ENCODE measurements at regions not wholly inside any gene's neighbourhood (a gene's known extent, or its start where the extent isn't known, plus 50 kb on each side); places are given as distances from the start of the nearest gene placed in this dataset.

- TF ChIP-seq POLR2A (IDR thresholded peaks at IDR 0.05) (no peak), POLR2AphosphoS5 (IDR thresholded peaks at IDR 0.05) (no peak), CTCF (IDR thresholded peaks at IDR 0.05) (no peak), EP300 (IDR thresholded peaks at IDR 0.05) (no peak)
- no peak overlapping the region for H3K27ac ChIP-seq
- H3K36me3 ChIP-seq: no peaks in the 10 kb centered on the region
- H3K4me1 ChIP-seq: no peaks in the 10 kb centered on the region
- H3K9me3 ChIP-seq: peaks cover 0 to 44% (median 0%) of the 10 kb centered on the region in 3 donors
- 83 to 90% methylated on average over 2 to 4 of the region's 13 CpGs for WGBS, 2 donors (ENCODE audit: low coverage in 1 of 2)
- peaks cover 23% of the 10 kb centered on the region for H3K27me3 ChIP-seq
- H3K4me3 ChIP-seq: no peak overlapping the region
- ATAC-seq: no peak
Measured at GRCh38 chr10:131675104-131675503, 225.7 kb upstream of the PPP2R2D start.

- Histone ChIP-seq H3K9me3 (peaks cover 0 to 44% (median 0%) of the 10 kb centered on the region in 3 donors), H3K36me3 (no peaks in the 10 kb centered on the region), H3K4me1 (no peaks in the 10 kb centered on the region), H3K27ac (no peak overlapping the region), H3K27me3 (peaks cover 21% of the 10 kb centered on the region), H3K4me3 (no peak overlapping the region)
- no peak for TF ChIP-seq EP300 (IDR thresholded peaks at IDR 0.05)
- TF ChIP-seq CTCF (IDR thresholded peaks at IDR 0.05): no peak
- TF ChIP-seq POLR2A (IDR thresholded peaks at IDR 0.05): no peak
- no peak for TF ChIP-seq POLR2AphosphoS5 (IDR thresholded peaks at IDR 0.05)
- 68 to 75% methylated on average over 7 to 18 of the region's 28 CpGs for WGBS, 2 donors (ENCODE audit: low coverage in 1 of 2)
- ATAC-seq: no peak
Measured at GRCh38 chr10:131676046-131676799, 224.6 kb upstream of the PPP2R2D start.

- TF ChIP-seq POLR2A (IDR thresholded peaks at IDR 0.05) (no peak), CTCF (IDR thresholded peaks at IDR 0.05) (no peak), EP300 (IDR thresholded peaks at IDR 0.05) (no peak), POLR2AphosphoS5 (IDR thresholded peaks at IDR 0.05) (no peak)
- H3K9me3 ChIP-seq: peaks cover 0 to 40% (median 0%) of the 10 kb centered on the region in 3 donors
- no peak for ATAC-seq
- H3K27ac ChIP-seq: no peak overlapping the region
- WGBS, 2 donors (ENCODE audit: low coverage in 1 of 2): 34 to 66% methylated on average over 4 to 11 of the region's 19 CpGs
- H3K36me3 ChIP-seq: no peaks in the 10 kb centered on the region
- no peak overlapping the region for H3K4me3 ChIP-seq
- peaks cover 21% of the 10 kb centered on the region for H3K27me3 ChIP-seq
- H3K4me1 ChIP-seq: no peaks in the 10 kb centered on the region
Measured at GRCh38 chr10:131676800-131677421, 223.9 kb upstream of the PPP2R2D start.

- TF ChIP-seq EP300 (IDR thresholded peaks at IDR 0.05) (no peak), CTCF (IDR thresholded peaks at IDR 0.05) (no peak), POLR2A (IDR thresholded peaks at IDR 0.05) (no peak), POLR2AphosphoS5 (IDR thresholded peaks at IDR 0.05) (no peak)
- Histone ChIP-seq H3K9me3 (peaks cover 0 to 32% (median 0%) of the 10 kb centered on the region in 3 donors), H3K36me3 (no peaks in the 10 kb centered on the region), H3K27ac (no peak overlapping the region), H3K4me1 (no peaks in the 10 kb centered on the region), H3K27me3 (peaks cover 25% of the 10 kb centered on the region), H3K4me3 (no peak overlapping the region)
- ATAC-seq: no peak
- WGBS, 2 donors (ENCODE audit: low coverage in 1 of 2): 80 to 87% methylated on average over 2 to 3 of the region's 8 CpGs
Measured at GRCh38 chr10:131677671-131678070, 223.1 kb upstream of the PPP2R2D start.

- no peak for ATAC-seq
- TF ChIP-seq POLR2A (IDR thresholded peaks at IDR 0.05) (no peak), POLR2AphosphoS5 (IDR thresholded peaks at IDR 0.05) (no peak), CTCF (IDR thresholded peaks at IDR 0.05) (no peak), EP300 (IDR thresholded peaks at IDR 0.05) (no peak)
- no peaks in the 10 kb centered on the region for H3K4me1 ChIP-seq
- no peak overlapping the region for H3K27ac ChIP-seq
- peaks cover 30% of the 10 kb centered on the region for H3K27me3 ChIP-seq
- peaks cover 0 to 27% (median 0%) of the 10 kb centered on the region in 3 donors for H3K9me3 ChIP-seq
- H3K36me3 ChIP-seq: no peaks in the 10 kb centered on the region
- WGBS, 2 donors (ENCODE audit: low coverage in 1 of 2): 83 to 100% methylated on average over 1 to 2 of the region's 18 CpGs
- no peak overlapping the region for H3K4me3 ChIP-seq
Measured at GRCh38 chr10:131678171-131678570, 222.6 kb upstream of the PPP2R2D start.

Measured in gastroesophageal sphincter (tissue), 4 donors.